Vagina (tissue), 2 donors: ENCODE measurements at regions not wholly inside any gene's neighbourhood (a gene's known extent, or its start where the extent isn't known, plus 50 kb on each side); places are given as distances from the start of the nearest gene placed in this dataset.

ENCODE experiments used
- DNase-seq, 2 donors: peaks; one replicate each; pipeline ENCODE4 v3.0.0-alpha.2; 2017; ENCODE audit errors: extremely low spot score in 2 of 2
- H3K27ac ChIP-seq: fragments of 200-600 bp; sonication (generic); one replicate; pipeline ENCODE4 v1.5.1; 2019
- H3K27me3 ChIP-seq: fragments of 200-600 bp; sonication (generic); one replicate; pipeline ENCODE4 v1.5.1; 2019
- H3K36me3 ChIP-seq, 2 donors: fragments of 200-600 bp; sonication (generic); one replicate each; pipeline ENCODE4 v1.5.1; 2017 to 2019
- H3K4me1 ChIP-seq: fragments of 200-600 bp; sonication (generic); one replicate; pipeline ENCODE4 v1.5.1; 2019
- H3K4me3 ChIP-seq, 2 donors: fragments of 200-600 bp; sonication (generic); 1 replicate in 1 of 2; 2 replicates in 1 of 2; pipeline ENCODE4 v1.5.1; 2016 to 2019
- H3K9me3 ChIP-seq: fragments of 200-600 bp; sonication (generic); one replicate; pipeline ENCODE4 v1.5.1; 2019
- POLR2A ChIP-seq, 2 donors: fragments of 450-650 bp; IDR thresholded peaks; one replicate each; pipeline ENCODE4 v1.6.1; 2017; ENCODE audit warnings: antibody characterized with exemption in 2 of 2, mild to moderate bottlenecking in 2 of 2, moderate library complexity in 2 of 2
- POLR2AphosphoS5 ChIP-seq, 2 donors: sonication (generic); formaldehyde crosslinking; IDR thresholded peaks; one replicate each; pipeline ENCODE4 v1.9.0; 2017; ENCODE audit warnings: antibody characterized with exemption in 2 of 2, mild to moderate bottlenecking in 2 of 2, low read depth in 1 of 2; ENCODE audit not compliant: insufficient read depth in 1 of 2
- intact Hi-C: fragments of 100-400 bp; cut with DNase I; formaldehyde crosslinking; loops from one replicate; pipeline ENCODE4 v1.15.1; 2023
- TF ChIP-seq, protein P1 (sequence below), 3 experiments: fragments of 450-650 bp in 2 of 3; fragments of 200-600 bp in 1 of 3; sonication (generic) in 1 of 3; IDR thresholded peaks; one replicate each; pipeline ENCODE4 v1.5.1; 2017 to 2019; ENCODE audit warnings: antibody characterized with exemption in 3 of 3, mild to moderate bottlenecking in 2 of 3, moderate library complexity in 2 of 3

- DNase-seq, result no peak
- Histone ChIP-seq H3K27me3 (no peaks in the 10 kb centered on the region), H3K9me3 (no peaks in the 10 kb centered on the region), H3K36me3 (no peaks in the 10 kb centered on the region), H3K27ac (no peak overlapping the region), H3K4me1 (no peaks in the 10 kb centered on the region), H3K4me3 (no peak overlapping the region)
- no peak for TF ChIP-seq POLR2A (IDR thresholded peaks at IDR 0.05)
- TF ChIP-seq POLR2AphosphoS5 (IDR thresholded peaks at IDR 0.05; ENCODE audit: insufficient read depth in 1 of 2, low read depth in 1 of 2), result no peak
- TF ChIP-seq, protein P1, sequence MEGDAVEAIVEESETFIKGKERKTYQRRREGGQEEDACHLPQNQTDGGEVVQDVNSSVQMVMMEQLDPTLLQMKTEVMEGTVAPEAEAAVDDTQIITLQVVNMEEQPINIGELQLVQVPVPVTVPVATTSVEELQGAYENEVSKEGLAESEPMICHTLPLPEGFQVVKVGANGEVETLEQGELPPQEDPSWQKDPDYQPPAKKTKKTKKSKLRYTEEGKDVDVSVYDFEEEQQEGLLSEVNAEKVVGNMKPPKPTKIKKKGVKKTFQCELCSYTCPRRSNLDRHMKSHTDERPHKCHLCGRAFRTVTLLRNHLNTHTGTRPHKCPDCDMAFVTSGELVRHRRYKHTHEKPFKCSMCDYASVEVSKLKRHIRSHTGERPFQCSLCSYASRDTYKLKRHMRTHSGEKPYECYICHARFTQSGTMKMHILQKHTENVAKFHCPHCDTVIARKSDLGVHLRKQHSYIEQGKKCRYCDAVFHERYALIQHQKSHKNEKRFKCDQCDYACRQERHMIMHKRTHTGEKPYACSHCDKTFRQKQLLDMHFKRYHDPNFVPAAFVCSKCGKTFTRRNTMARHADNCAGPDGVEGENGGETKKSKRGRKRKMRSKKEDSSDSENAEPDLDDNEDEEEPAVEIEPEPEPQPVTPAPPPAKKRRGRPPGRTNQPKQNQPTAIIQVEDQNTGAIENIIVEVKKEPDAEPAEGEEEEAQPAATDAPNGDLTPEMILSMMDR (IDR thresholded peaks at IDR 0.05), result peak in 1 of 3 experiments; percentile 9
- intact Hi-C loops, result no loop called here
Observed at GRCh38 chr6:112502351-112503090, 155.4 kb downstream of the RFPL4B start.

GRCh38 chr6:112503091-112503596, 156.0 kb downstream of the RFPL4B start:
- Histone ChIP-seq H3K4me1 (no peaks in the 10 kb centered on the region), H3K4me3 (no peak overlapping the region), H3K27me3 (no peaks in the 10 kb centered on the region), H3K36me3 (no peaks in the 10 kb centered on the region), H3K9me3 (no peaks in the 10 kb centered on the region), H3K27ac (no peak overlapping the region)
- no peak for TF ChIP-seq POLR2AphosphoS5 (IDR thresholded peaks at IDR 0.05; ENCODE audit: insufficient read depth in 1 of 2, low read depth in 1 of 2)
- TF ChIP-seq POLR2A (IDR thresholded peaks at IDR 0.05), result no peak
- TF ChIP-seq, protein P1 (IDR thresholded peaks at IDR 0.05), result no peak
- intact Hi-C loops, result no loop called here
- no peak for DNase-seq

- DNase-seq, result no peak
- TF ChIP-seq, protein P1 (IDR thresholded peaks at IDR 0.05), result no peak
- TF ChIP-seq POLR2AphosphoS5 (IDR thresholded peaks at IDR 0.05; ENCODE audit: insufficient read depth in 1 of 2, low read depth in 1 of 2), result no peak
- TF ChIP-seq POLR2A (IDR thresholded peaks at IDR 0.05), result no peak
- H3K27me3 ChIP-seq, result no peaks in the 10 kb centered on the region
- no peak overlapping the region for H3K4me3 ChIP-seq
- H3K27ac ChIP-seq, result no peak overlapping the region
- no peaks in the 10 kb centered on the region for H3K9me3 ChIP-seq
- no peaks in the 10 kb centered on the region for H3K4me1 ChIP-seq
- intact Hi-C loops, result no loop called here
- no peaks in the 10 kb centered on the region for H3K36me3 ChIP-seq
Observed at GRCh38 chr6:112504621-112505020, 157.5 kb downstream of the RFPL4B start.

DNA sequence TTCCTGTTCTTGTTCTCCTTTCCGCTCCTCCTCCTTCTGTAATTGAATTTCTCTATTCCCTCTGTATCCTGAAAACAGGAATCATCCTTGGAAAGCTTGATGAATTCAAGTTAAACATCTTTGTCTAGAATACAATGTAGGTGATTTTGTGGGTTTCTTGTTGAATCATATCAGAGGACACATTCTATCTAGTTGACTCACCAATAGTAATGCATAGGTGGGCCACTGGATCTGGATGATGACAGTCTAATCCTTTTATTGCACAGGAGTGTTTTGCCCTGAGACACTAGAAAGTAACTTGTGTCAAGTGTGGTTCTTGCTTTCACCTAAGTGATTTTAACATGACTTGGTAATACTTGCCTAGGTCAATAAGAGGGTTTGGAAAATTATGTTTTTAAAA, 164.3 kb downstream of the RFPL4B start:
- TF ChIP-seq POLR2A (IDR thresholded peaks at IDR 0.05), result no peak
- TF ChIP-seq POLR2AphosphoS5 (IDR thresholded peaks at IDR 0.05; ENCODE audit: insufficient read depth in 1 of 2, low read depth in 1 of 2), result no peak
- TF ChIP-seq, protein P1 (IDR thresholded peaks at IDR 0.05), result no peak
- H3K27me3 ChIP-seq, result no peaks in the 10 kb centered on the region
- H3K36me3 ChIP-seq, result no peaks in the 10 kb centered on the region
- DNase-seq, result no peak
- intact Hi-C loops, result no loop called here
- H3K27ac ChIP-seq, result no peak overlapping the region
- no peaks in the 10 kb centered on the region for H3K9me3 ChIP-seq
- no peaks in the 10 kb centered on the region for H3K4me1 ChIP-seq
- H3K4me3 ChIP-seq, result no peak overlapping the region

DNA sequence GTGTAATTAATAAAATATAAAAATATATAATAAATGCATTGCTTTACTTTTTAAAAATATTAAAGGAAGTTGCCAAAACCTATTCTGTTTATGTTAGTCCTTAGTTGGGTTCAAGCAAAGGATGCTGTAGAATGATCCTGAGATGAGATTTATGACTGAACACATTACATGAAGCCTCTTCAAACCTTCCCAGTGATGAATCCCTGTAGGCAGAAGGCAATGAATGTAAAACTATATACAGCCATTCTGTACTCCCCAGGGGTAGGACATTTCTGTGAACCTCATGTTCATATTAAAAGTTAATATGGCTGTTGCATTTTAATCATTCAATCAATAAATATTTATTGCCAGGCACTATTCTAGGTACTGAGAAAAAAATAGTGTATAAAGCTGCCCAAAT, 166.0 kb downstream of the RFPL4B start:
- Histone ChIP-seq H3K36me3 (no peaks in the 10 kb centered on the region), H3K4me1 (no peaks in the 10 kb centered on the region), H3K27me3 (no peaks in the 10 kb centered on the region), H3K9me3 (no peaks in the 10 kb centered on the region), H3K27ac (no peak overlapping the region), H3K4me3 (no peak overlapping the region)
- TF ChIP-seq POLR2AphosphoS5 (IDR thresholded peaks at IDR 0.05; ENCODE audit: insufficient read depth in 1 of 2, low read depth in 1 of 2), result no peak
- TF ChIP-seq POLR2A (IDR thresholded peaks at IDR 0.05), result no peak
- TF ChIP-seq, protein P1 (IDR thresholded peaks at IDR 0.05), result no peak
- intact Hi-C loops, result no loop called here
- no peak for DNase-seq
